ENCODE measurements at regions not wholly inside any gene's neighbourhood (a gene's known extent, or its start where the extent isn't known, plus 50 kb on each side); places are given as distances from the start of the nearest gene placed in this dataset.

DNA sequence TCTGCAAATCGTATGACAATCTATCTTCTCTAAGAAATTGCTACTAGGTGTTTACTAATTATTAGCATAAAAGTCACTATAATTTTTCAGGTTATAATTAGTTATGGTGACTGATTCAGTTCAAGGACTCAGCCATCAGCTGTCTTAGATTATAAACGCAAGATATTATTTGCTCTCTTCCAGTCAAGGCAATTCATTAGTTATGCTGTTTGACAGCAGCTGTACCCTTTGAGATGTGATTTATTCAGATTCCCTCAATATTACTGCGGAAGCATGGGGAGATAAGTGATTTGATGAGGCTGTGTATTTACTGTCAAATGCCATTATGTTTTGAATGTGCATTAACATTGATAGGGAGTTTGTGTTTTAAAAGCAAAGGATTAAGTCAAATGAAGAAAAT lies 558.9 kb upstream of the FSIP2 start:
- no peak overlapping the region for H3K27ac ChIP-seq (ENCODE audit: low read depth, low read length)
- TF ChIP-seq GABPA (IDR thresholded peaks at IDR 0.05; ENCODE audit: borderline replicate concordance, insufficient read depth, low read length): no peak
- no peak for TF ChIP-seq TAF7 (optimal IDR thresholded peaks at IDR 0.05; ENCODE audit: borderline replicate concordance, low read depth, low read length)
- TF ChIP-seq TAF1 (IDR thresholded peaks at IDR 0.05; ENCODE audit: low read depth, low read length): no peak
- TF ChIP-seq RFX5 (IDR thresholded peaks at IDR 0.05; ENCODE audit: borderline replicate concordance, low read depth, low read length): no peak
- TF ChIP-seq POU5F1 (IDR thresholded peaks at IDR 0.05; ENCODE audit: low read depth, low read length): no peak
- TF ChIP-seq SUZ12 (IDR thresholded peaks at IDR 0.05; ENCODE audit: low read length): no peak
- no peak for TF ChIP-seq SP1 (IDR thresholded peaks at IDR 0.05; ENCODE audit: low read depth, low read length)
- TF ChIP-seq CTBP2 (IDR thresholded peaks at IDR 0.05; ENCODE audit: borderline replicate concordance, insufficient read depth, insufficient read length, low read length): no peak
- no peak for TF ChIP-seq NANOG (IDR thresholded peaks at IDR 0.05; ENCODE audit: insufficient read depth, low read depth, low read length, poor library complexity, severe bottlenecking)
- TF ChIP-seq, protein P1, sequence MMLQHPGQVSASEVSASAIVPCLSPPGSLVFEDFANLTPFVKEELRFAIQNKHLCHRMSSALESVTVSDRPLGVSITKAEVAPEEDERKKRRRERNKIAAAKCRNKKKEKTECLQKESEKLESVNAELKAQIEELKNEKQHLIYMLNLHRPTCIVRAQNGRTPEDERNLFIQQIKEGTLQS (IDR thresholded peaks at IDR 0.05; ENCODE audit: insufficient read depth, low read depth, low read length): no peak
- TF ChIP-seq EGR1 (IDR thresholded peaks at IDR 0.05; ENCODE audit: borderline replicate concordance, low read depth, low read length): no peak
- TF ChIP-seq POLR2AphosphoS5 (IDR thresholded peaks at IDR 0.05; ENCODE audit: low read depth, low read length): no peak
- no peak for TF ChIP-seq RNF2 (IDR thresholded peaks at IDR 0.05; ENCODE audit: borderline replicate concordance, low read depth, low read length, missing control alignments, poor library complexity, severe bottlenecking)
- no peak for TF ChIP-seq KDM4A (IDR thresholded peaks at IDR 0.05; ENCODE audit: low read depth, low read length, severe bottlenecking)

More for the DNA sequence above, 558.9 kb upstream of the FSIP2 start:
- Histone ChIP-seq H2BK20ac (ENCODE audit: low read length) (no peak overlapping the region), H3K56ac (replicated peaks; ENCODE audit: insufficient read length, low read depth, low read length) (no peak overlapping the region), H2BK120ac (replicated peaks; ENCODE audit: low read depth, low read length) (no peak overlapping the region), H3K4me1 (replicated peaks in 1 of 4; ENCODE audit: control insufficient read depth in 3 of 4, insufficient read depth in 4 of 4, low read length in 3 of 4) (no peaks in the 10 kb centered on the region), H3K4me3 (ENCODE audit: extremely low read depth in 1 of 4, insufficient read depth in 2 of 4, low read depth in 3 of 4, low read length in 4 of 4) (no peak overlapping the region), H3K79me2 (ENCODE audit: control insufficient read depth in 1 of 2, insufficient read depth in 2 of 2, low read length in 2 of 2) (no peaks in the 10 kb centered on the region), H3K27me3 (replicated peaks in 1 of 4; ENCODE audit: control insufficient read depth in 3 of 4, extremely low read depth in 1 of 4, insufficient read depth in 3 of 4, low read length in 3 of 4) (no peaks in the 10 kb centered on the region), H4K8ac (ENCODE audit: extremely low read depth, insufficient read depth, low read length) (no peak overlapping the region), H3K4ac (replicated peaks; ENCODE audit: insufficient read length, low read depth, low read length) (no peak overlapping the region), H4K5ac (ENCODE audit: insufficient read length, low read depth, low read length) (no peak overlapping the region), H3K14ac (ENCODE audit: insufficient read length) (no peak overlapping the region), H2AFZ (ENCODE audit: low read length) (no peak overlapping the region), H3K9ac (replicated peaks in 1 of 4; ENCODE audit: extremely low read depth in 1 of 4, low read depth in 3 of 4, low read length in 3 of 4) (no peak overlapping the region), H3K23ac (ENCODE audit: insufficient read length) (no peak overlapping the region), H2BK15ac (ENCODE audit: low read length) (no peak overlapping the region), H3K79me1 (ENCODE audit: low read depth, low read length) (no peaks in the 10 kb centered on the region), H4K20me1 (replicated peaks in 1 of 2; ENCODE audit: control insufficient read depth in 1 of 2, insufficient read depth in 2 of 2, low read length in 2 of 2) (no peaks in the 10 kb centered on the region), H4K91ac (replicated peaks; ENCODE audit: insufficient read length, low read length) (no peak overlapping the region), H3K9me3 (ENCODE audit: insufficient read depth in 2 of 2, low read depth in 1 of 2, low read length in 1 of 2) (no peaks in the 10 kb centered on the region), H3K18ac (ENCODE audit: extremely low read depth, low read length) (no peak overlapping the region), H2AK5ac (ENCODE audit: low read depth, low read length) (no peak overlapping the region), H3K4me2 (ENCODE audit: insufficient read depth in 1 of 2, low read depth in 2 of 2, low read length in 2 of 2) (no peak overlapping the region), H3K36me3 (ENCODE audit: control insufficient read depth in 2 of 4, insufficient read depth in 4 of 4, low read length in 3 of 4) (no peaks in the 10 kb centered on the region), H2BK5ac (ENCODE audit: low read depth, low read length) (no peak overlapping the region), H2BK12ac (ENCODE audit: low read depth, low read length) (no peak overlapping the region), H3K23me2 (ENCODE audit: low read depth, low read length) (no peaks in the 10 kb centered on the region)
- 74% methylated on average over 3 of the region's 3 CpGs; no CpG with 5 or more reads in 1 of the 2 experiments for WGBS, 2 experiments (ENCODE audit: extremely low coverage in 1 of 2, insufficient coverage in 1 of 2, insufficient read length in 1 of 2, insufficient replicate concordance in 2 of 2, low coverage in 1 of 2, low lambda C conversion rate in 2 of 2, missing lambda C conversion rate in 1 of 2)
- ChIA-PET POLR2A (ENCODE audit: partially characterized antibody) (no interaction called here), CTCF (ENCODE audit: partially characterized antibody) (no interaction called here)
- FAIRE-seq (no peak), DNase-seq (ENCODE audit: low read depth in 1 of 2, low spot score in 2 of 2) (no peak)

All from H1 (cell line).